GM18499 (cell line): ENCODE measurements at regions not wholly inside any gene's neighbourhood (a gene's known extent, or its start where the extent isn't known, plus 50 kb on each side); places are given as distances from the start of the nearest gene placed in this dataset.

Experiments
- ATAC-seq: cut with Tn5 transposase; IDR thresholded peaks from one replicate; pipeline ENCODE4 v1.9.1; 2021; ENCODE audit warnings: moderate number of reproducible peaks; ENCODE audit not compliant: insufficient read depth, unreplicated experiment

DNA sequence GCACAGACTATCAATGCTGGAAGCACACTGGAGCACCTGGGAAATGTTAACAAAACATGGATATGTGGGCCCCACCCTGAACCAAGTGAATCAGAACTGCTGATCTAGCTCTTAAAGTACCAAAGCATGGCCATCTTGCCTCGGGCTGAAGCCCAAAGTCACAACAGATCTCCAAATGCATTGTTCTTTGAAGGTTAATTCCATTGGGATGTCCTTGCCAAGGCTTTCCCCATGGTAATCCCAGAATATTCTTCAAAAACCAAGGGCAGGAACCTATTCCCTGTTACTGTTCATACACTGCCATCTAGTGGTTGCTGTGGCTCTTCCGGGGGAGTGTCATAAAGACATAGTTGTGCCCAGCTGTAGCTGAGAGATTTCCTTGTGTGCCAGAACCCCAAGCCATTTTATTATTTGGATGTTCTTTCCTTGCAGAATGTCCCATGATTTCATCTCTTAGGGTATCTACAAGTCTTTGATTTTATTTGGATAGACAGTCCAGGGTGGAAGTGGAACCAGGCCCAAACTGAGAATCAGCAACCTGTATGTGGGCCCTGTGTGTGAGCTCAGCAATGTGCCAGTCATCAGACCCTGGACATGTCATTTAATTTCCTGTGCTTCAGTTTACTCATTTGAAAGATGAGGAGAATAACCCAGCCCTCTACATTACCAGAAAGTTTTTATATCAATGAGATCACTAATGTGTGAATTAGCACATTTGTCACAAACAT is 290.0 kb downstream of the ACTL7B start:
- ATAC-seq, result peak; percentile 63

GRCh38 chr9:108562176-108562575 is 293.6 kb downstream of the ACTL7B start:
- ATAC-seq, result no peak

DNA sequence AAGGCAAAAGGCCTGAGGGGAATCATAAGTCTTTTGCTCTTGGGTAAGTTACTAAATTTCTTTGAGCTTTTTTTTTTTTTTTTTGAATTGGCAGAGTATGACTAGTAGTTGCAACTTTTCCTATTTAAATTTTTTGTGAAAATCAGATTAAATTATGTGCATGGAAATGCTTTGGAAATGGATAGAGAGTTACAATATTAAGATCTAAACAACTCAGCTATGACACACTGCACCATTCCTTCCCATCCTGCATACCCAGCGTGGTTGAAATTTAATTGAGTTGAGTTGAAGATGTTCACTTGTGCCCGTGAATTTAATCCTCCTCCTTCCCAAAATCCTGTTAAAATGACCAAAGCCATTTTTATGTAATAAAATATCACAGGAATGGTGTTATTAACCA is 296.4 kb downstream of the ACTL7B start:
- ATAC-seq, result no peak

DNA sequence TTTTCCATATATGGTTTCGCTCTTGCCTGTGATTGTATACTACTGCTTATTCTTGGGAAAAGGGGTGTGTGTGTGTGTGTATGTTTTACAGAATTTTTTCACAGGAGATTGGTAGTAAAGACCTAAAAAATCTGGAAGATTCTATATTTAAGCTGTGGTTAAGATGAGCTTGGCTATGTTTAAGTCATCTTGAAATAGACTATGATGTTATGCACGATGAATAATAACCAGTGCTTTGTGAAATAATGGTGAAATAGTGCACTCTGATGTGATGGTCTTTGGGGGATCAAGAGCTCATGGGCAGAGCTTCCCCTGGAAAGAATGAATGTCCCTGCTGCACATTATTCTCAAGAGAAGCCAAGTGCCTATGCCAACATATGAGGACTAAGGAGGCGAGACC is 301.0 kb downstream of the ACTL7B start:
- no peak for ATAC-seq

- ATAC-seq, result no peak
These were observed 302.6 kb downstream of the ACTL7B start for GRCh38 chr9:108553111-108553635.

DNA sequence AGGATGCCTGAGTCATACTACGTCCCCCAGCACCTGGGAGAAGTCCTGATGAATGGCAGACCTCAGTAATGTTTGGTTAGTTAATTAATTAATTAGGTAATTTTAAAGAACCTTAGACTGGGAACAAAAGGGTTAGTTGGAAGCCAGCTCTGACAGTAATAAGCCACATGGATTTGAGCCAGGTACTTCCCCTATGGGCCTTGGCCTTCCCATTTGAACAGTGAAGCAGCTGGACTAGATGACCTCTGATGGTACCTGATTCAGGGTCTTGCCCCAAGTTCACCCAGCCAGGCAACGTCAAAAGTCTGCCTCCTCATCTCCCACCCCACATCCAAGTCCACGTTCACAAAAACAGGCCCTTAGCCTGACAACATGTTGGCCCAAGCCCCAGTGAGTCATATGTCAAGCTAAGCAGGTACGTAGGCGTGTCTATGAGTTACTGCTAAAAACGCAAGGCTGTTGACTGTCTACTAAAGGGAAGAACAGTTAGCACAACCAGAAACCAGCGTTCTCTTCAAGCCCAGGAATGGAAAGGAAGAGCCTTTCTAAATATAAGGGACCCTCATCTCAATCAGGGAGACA is 303.2 kb downstream of the ACTL7B start:
- ATAC-seq, result no peak

DNA sequence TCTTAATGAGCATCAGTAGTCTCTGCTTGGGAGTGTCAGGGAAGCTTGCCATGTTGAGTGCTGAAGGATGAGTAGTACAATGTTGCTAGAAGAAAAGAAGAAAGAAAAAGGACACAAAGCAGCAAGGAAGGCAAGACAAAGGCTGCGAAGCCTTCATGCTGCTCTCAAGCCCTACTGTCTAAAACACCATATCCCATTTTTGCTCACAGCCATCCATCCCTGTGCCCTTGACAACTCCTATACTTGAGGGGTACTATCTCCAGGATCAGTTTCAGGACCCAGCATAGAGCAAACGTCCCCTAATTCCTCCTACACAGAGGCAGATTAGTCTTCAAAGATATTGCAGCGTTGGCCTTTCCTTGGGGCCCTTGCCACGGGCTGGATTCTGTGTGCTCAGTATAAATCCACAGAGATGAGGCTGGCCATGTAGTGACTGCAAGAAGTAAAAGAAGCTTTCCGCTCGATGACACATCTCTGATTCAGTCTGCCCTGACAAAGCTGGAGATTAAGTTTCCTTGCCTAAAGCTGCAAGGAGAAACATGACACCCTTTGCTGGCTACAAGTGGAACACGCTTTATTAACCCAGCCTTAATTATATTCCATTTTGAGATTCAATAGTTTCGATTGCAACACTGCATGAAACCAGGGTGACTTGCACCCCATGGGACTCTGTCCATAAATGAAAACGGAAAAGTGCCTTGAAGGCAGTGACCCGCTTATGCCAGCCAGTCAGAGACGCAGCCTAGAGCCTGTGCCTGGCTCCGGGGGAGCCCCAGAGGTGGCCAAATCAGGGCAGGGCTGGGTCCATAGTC is 304.6 kb downstream of the ACTL7B start:
- ATAC-seq, result no peak

DNA sequence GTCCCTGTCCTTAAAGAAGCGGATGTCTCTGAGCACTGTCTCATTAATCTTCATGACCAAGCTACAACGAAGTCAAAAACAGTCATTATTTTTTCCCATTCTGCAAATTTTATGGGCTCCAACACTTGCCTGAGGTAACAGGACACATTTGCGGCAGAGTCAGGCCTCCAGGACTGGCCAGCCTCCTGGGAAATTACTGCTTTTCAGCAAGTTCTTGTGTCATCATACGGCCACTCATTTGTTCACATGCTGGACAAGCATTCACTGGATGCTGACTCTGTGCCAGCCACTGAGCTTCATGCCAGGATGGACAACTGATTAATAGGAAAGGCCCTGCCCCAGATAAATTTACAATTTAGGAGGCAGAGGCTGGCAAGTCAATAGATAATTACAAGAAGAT is 305.7 kb downstream of the ACTL7B start:
- no peak for ATAC-seq

GRCh38 chr9:108549184-108549583 is 306.6 kb downstream of the ACTL7B start:
- ATAC-seq, result no peak

GRCh38 chr9:108547411-108548135 is 308.2 kb downstream of the ACTL7B start:
- ATAC-seq, result no peak

GRCh38 chr9:108546215-108546614 is 309.6 kb downstream of the ACTL7B start:
- no peak for ATAC-seq

GRCh38 chr9:108545436-108545835 is 310.4 kb downstream of the ACTL7B start:
- ATAC-seq, result no peak

GRCh38 chr9:108544866-108545265 is 310.9 kb downstream of the ACTL7B start:
- no peak for ATAC-seq

- no peak for ATAC-seq
These were observed 312.5 kb downstream of the ACTL7B start for GRCh38 chr9:108543251-108543778.

- no peak for ATAC-seq
These were observed 318.0 kb downstream of the ACTL7B start for GRCh38 chr9:108537756-108538155.

- ATAC-seq, result no peak
These were observed 318.8 kb downstream of the ACTL7B start for GRCh38 chr9:108536836-108537601.

DNA sequence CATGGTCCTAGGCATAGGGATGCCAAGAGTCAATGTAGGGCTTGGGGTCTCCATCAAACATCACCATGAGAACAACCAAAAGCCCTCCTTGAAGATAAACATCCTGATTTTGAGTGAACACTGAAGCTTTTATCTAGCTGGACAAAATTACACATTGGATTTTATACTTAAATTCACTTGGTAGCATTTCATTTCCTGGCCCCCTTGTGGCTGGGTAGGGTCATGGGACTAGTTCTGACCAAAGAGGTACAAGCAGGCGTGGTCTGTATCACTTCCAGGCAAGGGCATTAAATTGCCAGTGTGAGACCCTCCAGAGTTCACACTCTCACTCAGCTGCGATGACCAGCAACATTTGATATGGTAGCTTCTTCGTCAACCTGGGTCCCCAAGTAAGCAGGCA is 320.3 kb downstream of the ACTL7B start:
- ATAC-seq, result no peak

DNA sequence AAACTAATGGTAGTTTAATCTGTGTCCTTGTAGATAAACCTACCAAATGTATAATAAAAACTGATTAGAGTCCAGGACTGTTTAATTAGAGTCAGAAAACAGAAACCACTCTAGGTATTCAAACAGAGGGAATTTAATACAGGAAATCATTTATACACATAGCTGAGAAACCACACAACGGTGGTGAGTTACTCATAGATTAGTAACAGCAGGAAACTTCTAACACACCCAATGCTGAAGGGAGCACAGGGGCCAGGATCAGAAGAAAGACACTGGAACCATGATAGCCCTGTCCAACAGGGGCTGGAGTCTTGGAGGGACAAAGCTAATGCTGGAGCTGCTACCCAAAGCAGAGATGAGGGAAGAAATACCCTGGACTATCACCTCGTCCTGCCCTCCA is 321.0 kb downstream of the ACTL7B start:
- ATAC-seq, result no peak

GRCh38 chr9:108530141-108530540 is 325.6 kb downstream of the ACTL7B start:
- no peak for ATAC-seq

DNA sequence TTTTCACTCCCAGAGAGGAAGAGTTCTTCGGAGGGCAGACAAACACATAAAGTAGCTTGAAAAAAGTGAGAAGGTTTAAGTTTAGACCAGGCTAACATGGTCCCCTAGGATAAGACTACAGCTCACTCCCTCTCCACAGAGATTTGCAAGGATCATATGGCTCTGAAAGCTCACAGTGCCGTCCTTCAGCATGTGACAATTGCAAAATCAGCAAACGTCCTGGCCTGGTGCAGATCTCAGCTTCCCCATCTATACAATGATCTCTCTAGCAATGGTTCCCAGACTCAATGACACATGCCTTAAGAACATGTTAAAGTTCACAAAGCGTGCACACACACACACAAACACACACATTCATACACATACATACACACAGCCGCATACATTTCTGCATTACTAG is 327.6 kb downstream of the ACTL7B start:
- no peak for ATAC-seq
